Kidney (tissue), 13 donors: ENCODE measurements at regions not wholly inside any gene's neighbourhood (a gene's known extent, or its start where the extent isn't known, plus 50 kb on each side); places are given as distances from the start of the nearest gene placed in this dataset.

ENCODE experiments used
- DNase-seq, 5 donors: peaks; one replicate each; pipeline ENCODE4 v3.0.0-alpha.2; 2013 to 2020
- FAIRE-seq: peaks from 2 replicates; lab custom pipeline; 2012; peaks lifted over from hg19 to GRCh38; lab: Jason Lieb, UNC
- H3K27ac ChIP-seq, 2 donors: one replicate each; pipeline ENCODE4 v1.7.0; 2013; ENCODE audit warnings: low read depth in 2 of 2, low read length in 2 of 2, inconsistent platforms in 1 of 2
- H3K27me3 ChIP-seq: one replicate; pipeline ENCODE4 v1.7.1; 2013; ENCODE audit warnings: low read length, inconsistent platforms; ENCODE audit not compliant: control insufficient read depth, insufficient read depth
- H3K36me3 ChIP-seq, 3 donors: one replicate each; pipeline versions ENCODE4 v1.7.0 to v1.7.1; 2013; ENCODE audit warnings: low read length in 3 of 3, control low read depth in 1 of 3, inconsistent platforms in 1 of 3; ENCODE audit not compliant: insufficient read depth in 3 of 3, control insufficient read depth in 2 of 3
- H3K4me1 ChIP-seq, 3 donors: one replicate each; pipeline versions ENCODE4 v1.7.0 to v1.7.1; 2013; ENCODE audit warnings: low read length in 3 of 3, inconsistent platforms in 1 of 3, low read depth in 1 of 3; ENCODE audit not compliant: control insufficient read depth in 2 of 3, insufficient read depth in 2 of 3
- H3K4me3 ChIP-seq, 3 donors: one replicate each; pipeline versions ENCODE4 v1.7.0 to v1.8.1; 2013; ENCODE audit warnings: low read length in 3 of 3, control low read depth in 1 of 3, inconsistent platforms in 1 of 3
- H3K9ac ChIP-seq, 3 donors: one replicate each; pipeline versions ENCODE4 v1.7.0 to v1.7.1; 2013; ENCODE audit warnings: low read length in 3 of 3, control low read depth in 1 of 3, inconsistent platforms in 1 of 3
- H3K9me3 ChIP-seq, 3 donors: one replicate each; pipeline versions ENCODE4 v1.7.0 to v1.7.1; 2013; ENCODE audit warnings: low read length in 3 of 3, control low read depth in 1 of 3, inconsistent platforms in 1 of 3; ENCODE audit not compliant: control insufficient read depth in 2 of 3, insufficient read depth in 1 of 3
- intact Hi-C: fragments of 100-400 bp; cut with DNase I; formaldehyde crosslinking; loops from one replicate; pipeline ENCODE4 v1.11.1; 2022
- TF ChIP-seq, protein P1 (sequence below): IDR thresholded peaks from 3 replicates; pipeline ENCODE4 v1.5.1; 2012; ENCODE audit warnings: mild to moderate bottlenecking, moderate library complexity, borderline replicate concordance; ENCODE audit not compliant: insufficient read depth; ENCODE audit errors: extremely low read depth
- donor health status: control.
- donor health status: control.
- donor health status: control.
- donor health status: control.
- donor health status: control.
- donor health status: DM: yes; HTN: yes; CAD: no.
- donor health status: Normal renal cell carcinoma (clear cell type).

DNA sequence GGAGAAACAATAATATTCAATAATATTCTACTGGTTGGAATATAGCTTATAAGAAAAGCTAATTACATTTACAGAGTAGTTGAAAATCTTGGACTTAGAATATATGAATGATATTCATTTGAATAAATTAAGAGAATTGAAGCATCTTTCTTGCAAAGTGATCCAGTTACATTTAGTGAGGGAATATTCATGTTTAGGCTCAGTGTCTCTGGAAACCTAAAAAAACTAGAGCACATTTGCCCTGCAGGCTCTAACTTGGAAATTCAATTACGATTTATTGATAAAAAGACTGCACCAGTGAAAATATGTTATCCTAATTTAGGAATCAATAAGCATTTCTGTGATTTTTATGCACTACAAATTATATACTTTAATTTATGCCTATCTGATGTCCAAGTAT is 58.3 kb upstream of the RAP1GDS1 start:
- FAIRE-seq = no peak
- Histone ChIP-seq H3K9me3 (no peaks in the 10 kb centered on the region), H3K4me1 (peaks cover 0 to 2% (median 0%) of the 10 kb centered on the region in 3 donors), H3K27me3 (no peaks in the 10 kb centered on the region), H3K36me3 (no peaks in the 10 kb centered on the region), H3K4me3 (no peak overlapping the region), H3K27ac (no peak overlapping the region), H3K9ac (no peak overlapping the region)
- TF ChIP-seq, protein P1, sequence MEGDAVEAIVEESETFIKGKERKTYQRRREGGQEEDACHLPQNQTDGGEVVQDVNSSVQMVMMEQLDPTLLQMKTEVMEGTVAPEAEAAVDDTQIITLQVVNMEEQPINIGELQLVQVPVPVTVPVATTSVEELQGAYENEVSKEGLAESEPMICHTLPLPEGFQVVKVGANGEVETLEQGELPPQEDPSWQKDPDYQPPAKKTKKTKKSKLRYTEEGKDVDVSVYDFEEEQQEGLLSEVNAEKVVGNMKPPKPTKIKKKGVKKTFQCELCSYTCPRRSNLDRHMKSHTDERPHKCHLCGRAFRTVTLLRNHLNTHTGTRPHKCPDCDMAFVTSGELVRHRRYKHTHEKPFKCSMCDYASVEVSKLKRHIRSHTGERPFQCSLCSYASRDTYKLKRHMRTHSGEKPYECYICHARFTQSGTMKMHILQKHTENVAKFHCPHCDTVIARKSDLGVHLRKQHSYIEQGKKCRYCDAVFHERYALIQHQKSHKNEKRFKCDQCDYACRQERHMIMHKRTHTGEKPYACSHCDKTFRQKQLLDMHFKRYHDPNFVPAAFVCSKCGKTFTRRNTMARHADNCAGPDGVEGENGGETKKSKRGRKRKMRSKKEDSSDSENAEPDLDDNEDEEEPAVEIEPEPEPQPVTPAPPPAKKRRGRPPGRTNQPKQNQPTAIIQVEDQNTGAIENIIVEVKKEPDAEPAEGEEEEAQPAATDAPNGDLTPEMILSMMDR = no peak
- no peak for DNase-seq
- intact Hi-C loops = no loop called here

DNA sequence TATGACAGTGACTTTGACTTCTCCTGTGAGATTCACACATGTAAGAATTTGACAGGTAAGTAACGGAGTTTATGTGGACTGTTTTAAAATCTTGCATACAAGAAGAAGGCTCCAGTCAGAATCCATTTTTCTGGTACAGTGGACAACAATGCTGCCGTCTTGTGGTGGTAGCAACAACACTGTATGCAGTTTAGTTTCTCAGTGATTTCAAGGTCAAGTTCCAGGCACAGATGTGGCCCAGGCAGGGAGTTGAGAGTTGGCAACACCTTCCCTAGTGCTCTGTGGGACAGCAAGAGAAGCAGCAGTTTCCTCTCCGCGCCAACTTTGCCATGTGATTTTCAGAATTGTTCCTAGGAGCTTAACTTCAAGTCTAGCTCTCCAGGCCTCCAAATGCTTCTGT is 56.0 kb upstream of the STPG2 start:
- peak in 1 of 5 donors; percentile 2 for DNase-seq
- no peak overlapping the region for H3K27ac ChIP-seq
- H3K27me3 ChIP-seq = no peaks in the 10 kb centered on the region
- no peaks in the 10 kb centered on the region for H3K36me3 ChIP-seq
- intact Hi-C loops = no loop called here
- FAIRE-seq = no peak
- H3K4me1 ChIP-seq = peaks cover 0 to 2% (median 0%) of the 10 kb centered on the region in 3 donors
- TF ChIP-seq, protein P1 = peak; percentile 45
- H3K4me3 ChIP-seq = no peak overlapping the region
- no peaks in the 10 kb centered on the region for H3K9me3 ChIP-seq
- no peak overlapping the region for H3K9ac ChIP-seq

DNA sequence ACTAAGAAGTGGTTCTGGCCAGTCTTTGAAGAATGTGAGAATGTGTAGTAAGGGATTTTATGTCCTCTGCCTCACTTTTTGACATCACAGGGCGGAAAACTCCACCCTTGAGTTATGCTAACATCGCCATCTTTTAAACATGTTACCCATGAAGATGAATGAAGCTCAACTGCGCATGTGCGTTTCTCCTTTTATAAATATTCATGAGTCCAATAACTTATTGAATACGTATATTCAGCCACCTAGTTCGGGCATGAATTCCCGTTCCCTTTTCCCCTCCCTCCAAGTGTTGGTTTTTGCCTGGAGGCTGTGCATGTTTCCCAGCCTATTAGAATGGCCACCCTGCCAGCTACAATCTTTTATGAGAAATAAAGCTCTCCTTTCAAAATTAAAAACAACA is 51.7 kb upstream of the STPG2 start:
- DNase-seq (no peak), FAIRE-seq (no peak)
- no peaks in the 10 kb centered on the region for H3K36me3 ChIP-seq
- H3K27me3 ChIP-seq = no peaks in the 10 kb centered on the region
- no peak overlapping the region for H3K4me3 ChIP-seq
- intact Hi-C loops = no loop called here
- H3K9me3 ChIP-seq = no peaks in the 10 kb centered on the region
- H3K9ac ChIP-seq = no peak overlapping the region
- no peak overlapping the region for H3K27ac ChIP-seq
- H3K4me1 ChIP-seq = no peaks in the 10 kb centered on the region
- TF ChIP-seq, protein P1 = no peak

DNA sequence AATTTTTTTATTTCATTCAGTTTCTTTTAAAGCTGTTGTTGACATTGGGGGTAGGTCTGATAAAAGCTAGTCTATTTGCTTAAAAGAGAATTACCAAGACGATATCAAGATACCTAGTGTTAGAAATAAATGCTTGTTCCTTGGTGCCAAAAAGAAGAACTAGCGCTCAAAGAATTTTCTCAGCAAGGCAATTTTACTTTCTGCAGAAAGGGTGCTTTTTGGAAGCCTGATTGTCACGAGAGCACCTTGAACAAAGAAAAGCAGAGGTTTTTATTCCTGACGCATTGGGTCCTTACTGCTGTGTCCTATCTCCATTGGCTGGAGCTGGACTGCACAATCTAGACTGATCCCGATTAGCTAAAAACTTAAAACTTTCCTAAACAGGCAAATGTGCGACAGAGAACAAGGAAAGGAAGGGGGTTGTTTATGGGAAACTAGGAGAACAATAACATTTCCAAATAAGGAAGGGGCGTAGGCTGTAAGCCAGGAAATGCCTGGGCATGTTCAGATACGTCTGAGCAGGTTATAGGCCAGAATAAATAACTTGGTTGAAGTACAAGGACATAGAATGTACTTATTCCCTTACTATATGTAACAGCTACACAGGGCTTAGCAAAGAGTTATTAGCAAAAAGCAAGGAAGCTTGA is 50.3 kb upstream of the STPG2 start:
- H3K27me3 ChIP-seq = no peaks in the 10 kb centered on the region
- TF ChIP-seq, protein P1 = no peak
- H3K4me1 ChIP-seq = no peaks in the 10 kb centered on the region
- H3K4me3 ChIP-seq = no peak overlapping the region
- no peak overlapping the region for H3K9ac ChIP-seq
- H3K36me3 ChIP-seq = no peaks in the 10 kb centered on the region
- intact Hi-C loops = no loop called here
- H3K27ac ChIP-seq = no peak overlapping the region
- FAIRE-seq (no peak), DNase-seq (no peak)
- no peaks in the 10 kb centered on the region for H3K9me3 ChIP-seq
